GM12891 (cell line): ENCODE measurements at regions not wholly inside any gene's neighbourhood (a gene's known extent, or its start where the extent isn't known, plus 50 kb on each side); places are given as distances from the start of the nearest gene placed in this dataset.

Experiments used
- PAX5 ChIP-seq: IDR thresholded peaks from 2 replicates; pipeline ENCODE4 v1.6.1; 2011; ENCODE audit warnings: low read length, moderate library complexity, mild to moderate bottlenecking; ENCODE audit not compliant: insufficient read depth, severe bottlenecking
- POLR2A ChIP-seq: IDR thresholded peaks from 2 replicates; pipeline ENCODE4 v1.6.1; 2011; ENCODE audit warnings: low read depth, low read length, control low read depth
- POLR2AphosphoS5 ChIP-seq: IDR thresholded peaks from 2 replicates; pipeline ENCODE4 v1.6.1; 2011; ENCODE audit warnings: low read depth, low read length, control low read depth
- TAF1 ChIP-seq: IDR thresholded peaks from 2 replicates; pipeline ENCODE4 v1.6.1; 2011; ENCODE audit warnings: low read depth, low read length, control low read depth

DNA sequence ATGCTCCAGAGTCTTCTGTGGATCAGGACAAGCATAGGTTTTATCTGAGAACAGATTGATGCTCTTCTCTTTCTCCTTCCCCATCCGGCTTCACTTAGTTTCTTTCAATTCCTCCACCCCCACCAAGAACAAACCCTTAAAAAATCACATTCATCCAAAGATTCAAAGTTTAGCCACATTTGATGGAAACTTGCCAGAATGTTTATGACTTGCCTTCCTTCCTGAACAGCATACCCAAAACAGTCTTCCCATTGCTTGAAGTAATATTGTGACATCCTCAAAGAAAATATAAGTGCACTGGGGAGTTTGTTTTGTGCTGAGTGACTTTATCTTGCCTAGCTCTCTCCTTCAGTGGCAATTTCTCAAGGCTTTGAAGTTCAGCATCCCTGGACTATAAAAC, 83.0 kb downstream of the MAGEB17 start:
- no peak for TF ChIP-seq POLR2A
- no peak for TF ChIP-seq POLR2AphosphoS5
- TF ChIP-seq PAX5: no peak
- TF ChIP-seq TAF1: no peak
